Astrocyte of the cerebellum (primary cell): ENCODE measurements at regions not wholly inside any gene's neighbourhood (a gene's known extent, or its start where the extent isn't known, plus 50 kb on each side); places are given as distances from the start of the nearest gene placed in this dataset.

Experiments used
- DNase-seq: peaks from one replicate; pipeline ENCODE4 v3.0.0-alpha.2; 2011; ENCODE audit warnings: low read depth
- H3K4me3 ChIP-seq: 2 replicates; pipeline ENCODE4 v1.5.1; 2011; ENCODE audit warnings: mild to moderate bottlenecking, low read depth, low read length, moderate library complexity
- CTCF ChIP-seq: IDR thresholded peaks from 2 replicates; pipeline ENCODE4 v1.5.1; 2012; ENCODE audit warnings: low read length, low read depth, moderate library complexity, mild to moderate bottlenecking; ENCODE audit errors: missing control alignments
- in situ Hi-C: cut with HindIII; loops from 2 replicates; pipeline ENCODE4 v1.10.0; 2017; ENCODE audit warnings: low sequenced_read_pairs

GRCh38 chr3:6785726-6786125 is 75.2 kb upstream of the GRM7 start:
- H3K4me3 ChIP-seq = no peak overlapping the region
- DNase-seq = no peak
- in situ Hi-C loops = no loop called here

DNA sequence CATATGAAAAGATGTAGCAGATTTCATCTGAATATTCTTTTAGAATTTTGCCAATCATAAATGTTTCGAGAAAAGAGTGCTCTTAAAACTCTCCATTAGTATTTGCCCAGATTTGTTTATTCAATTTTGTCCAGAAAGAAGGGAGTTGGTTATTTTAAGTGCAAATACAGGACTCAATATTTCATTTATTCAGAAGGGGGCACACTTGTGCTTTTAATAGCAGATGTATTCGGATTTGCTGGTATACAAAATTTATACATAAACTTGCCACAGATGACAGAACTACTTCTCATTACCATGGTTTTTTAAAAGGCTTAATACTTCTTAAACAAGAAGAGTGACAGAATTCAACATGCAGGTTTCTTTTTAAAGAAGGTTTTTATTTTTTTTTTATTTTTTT is 69.8 kb upstream of the GRM7 start:
- TF ChIP-seq CTCF = no peak
- DNase-seq = peak; percentile 37
- H3K4me3 ChIP-seq = no peak overlapping the region
- in situ Hi-C loops = no loop called here

More at GRCh38 chr3:6785726-6786125, 75.2 kb upstream of the GRM7 start:
- TF ChIP-seq CTCF = no peak

GRCh38 chr3:6799264-6799915 is 61.5 kb upstream of the GRM7 start:
- in situ Hi-C loops = no loop called here
- no peak overlapping the region for H3K4me3 ChIP-seq
- TF ChIP-seq CTCF = peak; percentile 73
- DNase-seq = no peak

- H3K4me3 ChIP-seq = no peak overlapping the region
- in situ Hi-C loops = no loop called here
- no peak for TF ChIP-seq CTCF
- DNase-seq = no peak
Measured at GRCh38 chr3:6803619-6804018, 57.3 kb upstream of the GRM7 start.

- no peak for TF ChIP-seq CTCF
- in situ Hi-C loops = no loop called here
- DNase-seq = peak; percentile 58
- no peak overlapping the region for H3K4me3 ChIP-seq
Measured at GRCh38 chr3:6805236-6805635, 55.7 kb upstream of the GRM7 start.

- TF ChIP-seq CTCF = no peak
- H3K4me3 ChIP-seq = no peak overlapping the region
- no peak for DNase-seq
- in situ Hi-C loops = no loop called here
Measured at GRCh38 chr3:6806991-6807390, 53.9 kb upstream of the GRM7 start.
